SK-N-SH (cell line): ENCODE measurements at regions not wholly inside any gene's neighbourhood (a gene's known extent, or its start where the extent isn't known, plus 50 kb on each side); places are given as distances from the start of the nearest gene placed in this dataset.
A peak's percentile ranks its signal among the peaks of the same experiment; 100 is the strongest.

ENCODE experiments used
- CTCF ChIA-PET: fragments of 300-600, 350-600 bp; formaldehyde crosslinking; extraction: SDS; loops from one replicate; lab custom pipeline; 2021; lab: Yijun Ruan, JAX
- POLR2A ChIA-PET: fragments of 350-600 bp; sonication (Branson Sonifier 250); formaldehyde crosslinking; extraction: SDS; loops from one replicate; lab custom pipeline; 2020; ENCODE audit warnings: antibody characterized with exemption, inconsistent platforms; lab: Yijun Ruan, JAX
- DNase-seq: peaks from one replicate; pipeline ENCODE4 v3.0.0; 2012
- H2AFZ ChIP-seq: fragments of 200-600 bp; sonication (generic); 2 replicates; pipeline ENCODE4 v1.8.1; 2016; ENCODE audit warnings: antibody characterized with exemption, mild to moderate bottlenecking, low read depth
- H3F3A ChIP-seq: fragments of 200-600 bp; sonication (generic); replicated peaks from 2 replicates; pipeline ENCODE3; 2016; ENCODE audit warnings: antibody characterized with exemption, mild to moderate bottlenecking; ENCODE audit not compliant: insufficient read depth
- H3K27ac ChIP-seq, 2 experiments: fragments of 200-500 bp in 1 of 2; fragments of 200-600 bp in 1 of 2; sonication (Bioruptor generic) in 1 of 2; sonication (generic), shearing (Covaris generic) in 1 of 2; 2 replicates each; pipeline versions ENCODE4 v1.5.1 to v1.6.1; 2014 to 2016; ENCODE audit warnings: low read depth in 2 of 2, inconsistent platforms in 1 of 2, low read length in 1 of 2, mild to moderate bottlenecking in 1 of 2, mixed read lengths in 1 of 2
- H3K27me3 ChIP-seq: fragments of 200-600 bp; sonication (generic), shearing (Covaris generic); 2 replicates; pipeline ENCODE4 v1.6.1; 2016; ENCODE audit warnings: mixed run types; ENCODE audit not compliant: insufficient read depth
- H3K36me3 ChIP-seq, 2 experiments: fragments of 200-500 bp in 1 of 2; fragments of 200-600 bp in 1 of 2; sonication (Bioruptor generic) in 1 of 2; sonication (generic) in 1 of 2; replicated peaks in 1 of 2; 2 replicates each; pipeline versions ENCODE3 to v1.5.1; 2014 to 2016; ENCODE audit warnings: low read length in 1 of 2, mild to moderate bottlenecking in 1 of 2; ENCODE audit not compliant: insufficient read depth in 2 of 2, control insufficient read depth in 1 of 2
- H3K4me1 ChIP-seq, 2 experiments: fragments of 200-500 bp in 1 of 2; fragments of 200-600 bp in 1 of 2; sonication (Bioruptor generic) in 1 of 2; sonication (generic), shearing (Covaris generic) in 1 of 2; 2 replicates each; pipeline versions ENCODE4 v1.5.1 to v1.6.1; 2014 to 2016; ENCODE audit warnings: low read depth in 1 of 2, low read length in 1 of 2, mixed run types in 1 of 2; ENCODE audit not compliant: insufficient read depth in 2 of 2, control insufficient read depth in 1 of 2
- H3K4me2 ChIP-seq: fragments of 200-600 bp; sonication (generic), shearing (Covaris generic); 2 replicates; pipeline ENCODE4 v1.6.1; 2017; ENCODE audit warnings: mixed run types
- H3K4me3 ChIP-seq, 2 experiments: fragments of 200-500 bp in 1 of 2; fragments of 200-600 bp in 1 of 2; sonication (Bioruptor generic) in 1 of 2; sonication (generic), shearing (Covaris generic) in 1 of 2; 2 replicates each; pipeline versions ENCODE4 v1.5.1 to v1.8.1; 2014 to 2016; ENCODE audit warnings: low read depth in 2 of 2, inconsistent platforms in 1 of 2, low read length in 1 of 2, mild to moderate bottlenecking in 1 of 2, mixed read lengths in 1 of 2, moderate library complexity in 1 of 2
- H3K79me2 ChIP-seq: fragments of 200-600 bp; sonication (generic); 2 replicates; pipeline ENCODE4 v1.8.1; 2017; ENCODE audit warnings: mild to moderate bottlenecking; ENCODE audit not compliant: insufficient read depth
- H3K9ac ChIP-seq: fragments of 200-600 bp; sonication (generic); 2 replicates; pipeline ENCODE4 v1.6.1; 2017; ENCODE audit warnings: mixed run types
- H3K9me2 ChIP-seq: fragments of 200-600 bp; sonication (generic); 2 replicates; pipeline ENCODE4 v1.6.1; 2017; ENCODE audit warnings: mixed run types
- H3K9me3 ChIP-seq: fragments of 200-600 bp; sonication (generic); 2 replicates; pipeline ENCODE4 v1.6.1; 2017; ENCODE audit warnings: mixed run types, mild to moderate bottlenecking, moderate library complexity
- H4K20me1 ChIP-seq: fragments of 200-600 bp; sonication (generic); 2 replicates; pipeline ENCODE4 v1.6.1; 2017; ENCODE audit warnings: mild to moderate bottlenecking, mixed run types; ENCODE audit not compliant: insufficient read depth
- CHD2 ChIP-seq: fragments of 150-350 bp; IDR thresholded peaks from 2 replicates; pipeline ENCODE4 v1.6.1; 2018; ENCODE audit warnings: low read length; ENCODE audit not compliant: partially characterized antibody
- FOSL2 ChIP-seq: IDR thresholded peaks from 2 replicates; pipeline ENCODE4 v1.4.0; 2012; ENCODE audit warnings: low read depth, mild to moderate bottlenecking, moderate library complexity, borderline replicate concordance
- FOXJ3 ChIP-seq: sonication (generic); formaldehyde crosslinking; IDR thresholded peaks from 2 replicates; pipeline ENCODE4 v1.5.1; 2020; ENCODE audit warnings: mild to moderate bottlenecking, missing genetic modification reagents
- FOXM1 ChIP-seq: IDR thresholded peaks from 2 replicates; pipeline ENCODE4 v1.4.0; 2012; ENCODE audit warnings: low read depth, mild to moderate bottlenecking
- GABPA ChIP-seq: IDR thresholded peaks from 2 replicates; pipeline ENCODE4 v1.4.0; 2012; ENCODE audit warnings: low read depth, mild to moderate bottlenecking
- GATA2 ChIP-seq: sonication (generic); formaldehyde crosslinking; IDR thresholded peaks from 2 replicates; pipeline ENCODE4 v1.5.0; 2020; ENCODE audit warnings: mild to moderate bottlenecking, missing genetic modification reagents
- IRF3 ChIP-seq: fragments of 150-350 bp; IDR thresholded peaks from 2 replicates; pipeline ENCODE4 v1.6.1; 2016; ENCODE audit warnings: mild to moderate bottlenecking, low read depth, low read length
- MAX ChIP-seq: IDR thresholded peaks from 2 replicates; pipeline ENCODE4 v1.4.0; 2012; ENCODE audit warnings: low read depth
- NRF1 ChIP-seq: IDR thresholded peaks from 2 replicates; pipeline ENCODE4 v1.6.1; 2012; ENCODE audit warnings: low read depth, mild to moderate bottlenecking, low read length
- RAD21 ChIP-seq: IDR thresholded peaks from 2 replicates; pipeline ENCODE4 v1.6.1; 2012; ENCODE audit warnings: mild to moderate bottlenecking, low read length
- RCOR1 ChIP-seq: fragments of 150-350 bp; IDR thresholded peaks from 2 replicates; pipeline ENCODE4 v1.6.1; 2017; ENCODE audit warnings: antibody characterized with exemption, low read length
- RXRA ChIP-seq: IDR thresholded peaks from 2 replicates; pipeline ENCODE4 v1.4.0; 2012; ENCODE audit warnings: low read depth, mild to moderate bottlenecking, borderline replicate concordance
- SMC3 ChIP-seq: IDR thresholded peaks from 2 replicates; pipeline ENCODE4 v1.6.1; 2012; ENCODE audit warnings: low read depth, low read length, improper control_type of control experiment
- TCF12 ChIP-seq: IDR thresholded peaks from 2 replicates; pipeline ENCODE4 v1.4.0; 2012
- YY1 ChIP-seq: IDR thresholded peaks from 2 replicates; pipeline ENCODE4 v1.4.0; 2012; ENCODE audit warnings: low read depth, mild to moderate bottlenecking
- WGBS: methylation state at CpG from one replicate; pipeline ENCODE4 v1.1.6; 2017; ENCODE audit warnings: low lambda C conversion rate; 5-methylcytosine and 5-hydroxymethylcytosine counted together
- TF ChIP-seq, protein P1 (sequence below): IDR thresholded peaks from 2 replicates; pipeline ENCODE4 v1.4.0; 2012; ENCODE audit warnings: low read depth, borderline replicate concordance
- TF ChIP-seq, protein P2 (sequence below): IDR thresholded peaks from 2 replicates; pipeline ENCODE4 v1.6.1; 2012; ENCODE audit warnings: mild to moderate bottlenecking, low read depth, low read length, moderate library complexity

DNA sequence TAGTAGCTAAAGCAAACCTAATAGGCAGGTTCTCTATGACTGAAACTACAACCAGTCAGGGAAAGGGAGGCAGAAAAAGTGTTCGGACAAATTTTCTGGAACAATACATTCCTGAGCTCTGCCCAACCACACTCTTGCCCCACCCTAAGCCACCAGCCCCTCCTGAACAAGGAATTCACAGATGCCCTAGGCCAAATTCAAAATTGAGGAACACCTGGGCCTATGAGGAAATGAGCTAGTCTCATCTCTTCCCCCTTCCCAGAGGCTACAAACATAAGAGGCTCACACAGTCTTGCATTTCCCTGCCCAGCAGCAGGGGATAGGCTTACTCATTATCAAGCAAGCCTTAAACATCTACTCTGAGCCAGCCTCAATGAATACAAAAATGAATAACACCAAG is 284.7 kb downstream of the ZNF674 start:
- TF ChIP-seq GABPA (no peak), YY1 (no peak), RXRA (no peak), FOXJ3 (CRISPR knock-in tag) (no peak), TCF12 (no peak), GATA2 (CRISPR knock-in tag) (no peak), RAD21 (no peak)
- ChIA-PET CTCF (interaction anchor here (1.6 kb wide), 1 partner anchor 13 kb away, joined by 4 read pairs; no protein-coding TSS in a partner anchor), POLR2A (no interaction called here)
- Histone ChIP-seq H3K27me3 (no peaks in the 10 kb centered on the region; the same call in 1 of the 2 replicates), H3K36me3 (no peaks in the 10 kb centered on the region), H3K79me2 (no peaks in the 10 kb centered on the region), H4K20me1 (no peaks in the 10 kb centered on the region), H3K9me2 (no peaks in the 10 kb centered on the region), H2AFZ (no peak overlapping the region), H3K9me3 (no peaks in the 10 kb centered on the region), H3K27ac (no peak overlapping the region), H3K4me3 (no peak overlapping the region), H3K4me1 (no peaks in the 10 kb centered on the region; a peak in 1 of 4 replicates), H3F3A (no peaks in the 10 kb centered on the region), H3K4me2 (no peak overlapping the region), H3K9ac (no peak overlapping the region)
- no peak for DNase-seq
- WGBS = 43% methylated on average over 1 of the region's 1 CpG

- Histone ChIP-seq H3K36me3 (no peaks in the 10 kb centered on the region), H3F3A (no peaks in the 10 kb centered on the region), H3K9ac (no peak overlapping the region), H2AFZ (no peak overlapping the region; the same call in 1 of the 2 replicates), H3K9me3 (no peaks in the 10 kb centered on the region), H3K4me2 (0 out of 2 replicates have a peak overlapping the region, but pooled peaks have one; percentile 6), H3K79me2 (no peaks in the 10 kb centered on the region), H4K20me1 (no peaks in the 10 kb centered on the region), H3K9me2 (no peaks in the 10 kb centered on the region), H3K4me3 (no peak overlapping the region), H3K4me1 (peaks cover 0 to 5% of the 10 kb centered on the region in 2 experiments; a peak in 2 of 4 replicates), H3K27me3 (no peaks in the 10 kb centered on the region; the same call in 1 of the 2 replicates), H3K27ac (no peak overlapping the region)
- TF ChIP-seq MAX (no peak), RAD21 (no peak), TCF12 (peak; percentile 40; the same call in 1 of the 2 replicates)
- CTCF ChIA-PET = no interaction called here
- DNase-seq = no peak
- 6% methylated on average over 1 of the region's 1 CpG for WGBS
- POLR2A ChIA-PET = no interaction called here
Observed at GRCh38 chrX:46258356-46258755, 286.9 kb downstream of the ZNF674 start.

- POLR2A ChIA-PET = no interaction called here
- Histone ChIP-seq H3K9me3 (no peaks in the 10 kb centered on the region), H3K27ac (no peak overlapping the region), H3F3A (no peaks in the 10 kb centered on the region), H3K36me3 (no peaks in the 10 kb centered on the region), H3K4me1 (peaks cover 0 to 5% of the 10 kb centered on the region in 2 experiments; a peak in 2 of 4 replicates), H3K9ac (no peak overlapping the region), H3K27me3 (no peaks in the 10 kb centered on the region; the same call in 1 of the 2 replicates), H3K4me2 (no peak overlapping the region), H3K4me3 (no peak overlapping the region), H2AFZ (no peak overlapping the region), H4K20me1 (no peaks in the 10 kb centered on the region), H3K9me2 (no peaks in the 10 kb centered on the region), H3K79me2 (no peaks in the 10 kb centered on the region)
- CTCF ChIA-PET = no interaction called here
- WGBS = 17% methylated on average over 5 of the region's 5 CpGs
- no peak for DNase-seq
- TF ChIP-seq, protein P1, sequence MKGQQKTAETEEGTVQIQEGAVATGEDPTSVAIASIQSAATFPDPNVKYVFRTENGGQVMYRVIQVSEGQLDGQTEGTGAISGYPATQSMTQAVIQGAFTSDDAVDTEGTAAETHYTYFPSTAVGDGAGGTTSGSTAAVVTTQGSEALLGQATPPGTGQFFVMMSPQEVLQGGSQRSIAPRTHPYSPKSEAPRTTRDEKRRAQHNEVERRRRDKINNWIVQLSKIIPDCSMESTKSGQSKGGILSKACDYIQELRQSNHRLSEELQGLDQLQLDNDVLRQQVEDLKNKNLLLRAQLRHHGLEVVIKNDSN = no peak
- no peak for TF ChIP-seq FOXM1
- TF ChIP-seq, protein P2, sequence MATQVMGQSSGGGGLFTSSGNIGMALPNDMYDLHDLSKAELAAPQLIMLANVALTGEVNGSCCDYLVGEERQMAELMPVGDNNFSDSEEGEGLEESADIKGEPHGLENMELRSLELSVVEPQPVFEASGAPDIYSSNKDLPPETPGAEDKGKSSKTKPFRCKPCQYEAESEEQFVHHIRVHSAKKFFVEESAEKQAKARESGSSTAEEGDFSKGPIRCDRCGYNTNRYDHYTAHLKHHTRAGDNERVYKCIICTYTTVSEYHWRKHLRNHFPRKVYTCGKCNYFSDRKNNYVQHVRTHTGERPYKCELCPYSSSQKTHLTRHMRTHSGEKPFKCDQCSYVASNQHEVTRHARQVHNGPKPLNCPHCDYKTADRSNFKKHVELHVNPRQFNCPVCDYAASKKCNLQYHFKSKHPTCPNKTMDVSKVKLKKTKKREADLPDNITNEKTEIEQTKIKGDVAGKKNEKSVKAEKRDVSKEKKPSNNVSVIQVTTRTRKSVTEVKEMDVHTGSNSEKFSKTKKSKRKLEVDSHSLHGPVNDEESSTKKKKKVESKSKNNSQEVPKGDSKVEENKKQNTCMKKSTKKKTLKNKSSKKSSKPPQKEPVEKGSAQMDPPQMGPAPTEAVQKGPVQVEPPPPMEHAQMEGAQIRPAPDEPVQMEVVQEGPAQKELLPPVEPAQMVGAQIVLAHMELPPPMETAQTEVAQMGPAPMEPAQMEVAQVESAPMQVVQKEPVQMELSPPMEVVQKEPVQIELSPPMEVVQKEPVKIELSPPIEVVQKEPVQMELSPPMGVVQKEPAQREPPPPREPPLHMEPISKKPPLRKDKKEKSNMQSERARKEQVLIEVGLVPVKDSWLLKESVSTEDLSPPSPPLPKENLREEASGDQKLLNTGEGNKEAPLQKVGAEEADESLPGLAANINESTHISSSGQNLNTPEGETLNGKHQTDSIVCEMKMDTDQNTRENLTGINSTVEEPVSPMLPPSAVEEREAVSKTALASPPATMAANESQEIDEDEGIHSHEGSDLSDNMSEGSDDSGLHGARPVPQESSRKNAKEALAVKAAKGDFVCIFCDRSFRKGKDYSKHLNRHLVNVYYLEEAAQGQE = no peak
- no peak for TF ChIP-seq RCOR1
- TF ChIP-seq SMC3 = no peak
- no peak for TF ChIP-seq IRF3
- TF ChIP-seq FOSL2 = no peak
- no peak for TF ChIP-seq CHD2
- TF ChIP-seq NRF1 = no peak
- no peak for TF ChIP-seq YY1
Observed at GRCh38 chrX:46257451-46257879, 287.8 kb downstream of the ZNF674 start.
